IPS-18c (cell line): ENCODE measurements at regions not wholly inside any gene's neighbourhood (a gene's known extent, or its start where the extent isn't known, plus 50 kb on each side); places are given as distances from the start of the nearest gene placed in this dataset.
"Not testable (repeated sequence)": the region's sequence is repeated elsewhere in the genome, so short reads cannot be mapped to it uniquely, and the experiment has no call there.

Experiments
- H3K4me3 ChIP-seq: 2 replicates; pipeline ENCODE4 v1.7.0; 2013; ENCODE audit warnings: low read depth, mild to moderate bottlenecking, low read length, moderate library complexity; ENCODE audit not compliant: insufficient read depth
- H3K9me3 ChIP-seq: one replicate; pipeline ENCODE4 v1.6.1; 2013; ENCODE audit warnings: mild to moderate bottlenecking, low read length, moderate library complexity; ENCODE audit not compliant: control insufficient read depth, insufficient read depth

DNA sequence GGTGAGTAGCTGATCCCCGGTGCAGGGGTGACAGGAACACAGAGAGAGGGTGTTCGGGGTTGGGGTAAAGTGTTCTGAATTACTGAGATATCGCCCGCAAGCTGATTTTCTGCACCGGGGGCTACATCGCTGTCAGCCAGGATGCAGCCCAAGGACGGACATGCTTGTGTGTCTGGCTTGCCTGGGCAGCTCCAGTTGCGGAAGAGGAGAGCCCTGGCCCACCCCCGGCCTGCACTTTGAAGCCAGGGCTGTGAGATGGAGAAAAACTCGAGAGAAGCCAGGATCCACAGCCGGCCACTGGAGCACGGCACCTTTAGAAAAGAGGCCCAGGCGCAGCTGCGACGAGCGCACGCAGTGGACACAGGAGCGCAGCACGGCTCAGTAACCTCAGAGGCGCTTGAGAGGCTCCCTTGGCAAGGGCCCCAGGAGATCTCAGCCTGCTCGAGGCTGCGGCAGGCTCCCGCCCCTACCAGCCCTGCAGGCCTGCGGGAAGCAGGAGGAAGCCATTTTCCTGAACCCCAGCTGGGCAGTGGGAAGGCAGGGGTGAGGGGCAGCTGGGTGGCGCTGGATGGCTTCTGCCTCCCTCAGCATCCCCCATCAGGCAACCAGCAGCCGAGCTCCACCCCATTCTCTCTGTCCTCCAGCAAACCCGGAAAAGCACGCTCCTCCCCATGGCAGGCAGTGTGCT, 59.2 kb downstream of the C9orf50 start:
- no peak overlapping the region for H3K4me3 ChIP-seq
- H3K9me3 ChIP-seq, result no peaks in the 10 kb centered on the region

DNA sequence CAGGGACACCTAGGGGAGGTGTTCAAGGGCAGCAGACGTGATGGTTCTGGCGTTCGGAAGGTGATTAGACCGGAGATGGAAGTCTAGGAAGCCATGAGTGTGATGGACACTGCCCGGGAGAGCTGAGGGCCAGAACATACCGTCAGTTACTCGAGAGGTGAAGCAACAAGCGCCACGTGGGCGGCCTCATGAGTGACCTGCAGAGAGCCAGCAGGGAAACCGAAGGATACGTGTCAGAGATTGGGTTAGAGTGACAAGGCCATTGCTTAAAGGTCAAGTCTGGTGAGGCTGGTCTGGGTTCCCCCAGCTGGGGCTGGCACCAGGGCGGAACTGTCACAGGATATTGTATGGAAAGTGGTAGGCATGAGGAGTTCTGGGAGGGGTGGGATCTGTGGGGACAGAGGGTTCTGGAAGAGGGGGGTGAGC, 60.0 kb downstream of the C9orf50 start:
- Histone ChIP-seq H3K4me3 (no peak overlapping the region), H3K9me3 (no peaks in the 10 kb centered on the region)

DNA sequence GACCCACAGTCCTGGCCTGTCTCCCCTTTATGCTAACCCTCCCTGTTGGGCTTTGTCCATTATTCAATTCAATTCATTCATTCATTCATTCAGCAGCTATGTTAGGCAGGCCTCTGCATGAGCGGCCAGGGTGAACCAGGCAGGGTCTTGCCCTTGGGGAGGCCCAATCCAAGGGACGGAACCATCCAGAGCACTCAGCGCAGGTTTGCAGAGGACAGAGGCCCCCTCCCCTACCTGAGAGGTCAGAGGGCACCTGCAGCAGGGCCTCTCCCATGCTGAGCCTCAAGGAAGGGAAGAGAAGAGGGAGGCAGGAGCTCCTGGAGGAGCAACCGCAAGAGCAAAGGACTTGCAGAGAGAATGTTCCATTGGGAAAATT, 61.4 kb downstream of the C9orf50 start:
- Histone ChIP-seq H3K9me3 (peaks cover 2% of the 10 kb centered on the region), H3K4me3 (no peak overlapping the region)

DNA sequence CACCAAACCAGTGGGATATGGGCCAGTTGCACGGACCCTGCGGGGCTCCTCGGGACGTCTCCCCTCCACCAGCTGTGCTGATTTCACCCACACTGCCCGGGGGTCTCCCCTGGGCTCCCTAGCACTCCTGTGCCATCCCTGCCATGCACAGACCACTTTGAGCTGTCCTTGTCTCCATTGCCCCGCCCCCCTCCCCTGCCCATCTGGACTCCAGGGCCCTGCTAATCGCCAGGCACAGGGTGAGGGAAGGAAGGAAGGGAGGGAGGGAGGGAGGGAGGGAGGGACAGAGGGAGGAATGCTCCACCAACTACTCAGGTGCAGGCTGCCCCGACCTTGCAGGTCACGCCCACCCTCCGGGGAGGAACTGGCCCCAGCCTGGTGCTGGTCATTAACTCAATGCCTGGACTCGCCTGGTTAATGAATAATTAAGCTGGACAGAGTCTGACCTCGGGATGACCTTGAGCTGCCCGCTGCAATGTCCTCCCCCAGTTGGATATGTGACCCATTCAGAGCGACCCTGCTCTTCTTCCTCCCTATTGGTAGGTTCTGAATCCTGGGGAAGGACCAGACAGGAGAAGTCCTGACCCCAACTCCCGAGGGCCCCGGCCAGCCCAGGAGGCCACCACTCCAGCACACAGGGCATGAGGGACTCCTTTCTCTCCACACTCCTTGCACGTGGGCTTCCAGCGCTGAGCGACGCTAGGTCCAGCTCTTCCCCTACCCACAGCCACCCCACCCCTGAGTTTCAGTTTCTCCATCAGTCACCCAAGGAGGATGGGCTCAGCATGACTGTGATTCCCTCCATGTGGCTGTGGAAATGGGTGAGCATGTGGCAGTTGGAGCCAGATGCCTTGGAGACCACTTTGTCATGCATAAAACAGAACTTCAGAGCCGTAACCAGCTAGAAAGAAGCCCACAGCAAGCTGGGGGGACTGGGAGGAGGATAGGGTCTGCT, 62.1 kb downstream of the C9orf50 start:
- H3K9me3 ChIP-seq, result peaks cover 2% of the 10 kb centered on the region
- peak overlapping the region; percentile 28 for H3K4me3 ChIP-seq

DNA sequence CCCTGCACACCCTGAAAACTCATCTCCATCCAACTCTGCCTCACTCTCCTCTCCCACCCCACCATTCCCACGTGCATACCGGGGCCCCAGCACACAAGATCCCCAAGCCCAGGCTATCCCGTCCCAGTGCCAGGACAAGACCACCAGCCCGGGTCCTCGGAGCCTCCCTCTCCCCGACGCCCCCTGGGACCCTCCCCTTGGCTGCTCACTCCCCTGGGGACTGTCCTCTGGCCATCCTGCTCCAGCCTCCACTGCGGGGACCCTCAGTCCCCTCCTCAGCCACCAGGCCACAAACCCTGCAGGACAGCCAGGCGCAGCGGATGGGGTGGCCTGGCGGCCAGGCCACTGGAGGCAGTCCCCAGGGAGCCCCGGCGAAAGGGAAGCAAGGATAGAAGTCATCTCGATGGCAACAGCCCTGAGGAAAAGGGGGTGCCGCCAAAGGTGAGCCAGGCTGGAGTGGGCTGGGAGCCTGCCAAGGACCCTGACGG, 62.8 kb downstream of the C9orf50 start:
- Histone ChIP-seq H3K4me3 (peak overlapping the region; percentile 28), H3K9me3 (peaks cover 2% of the 10 kb centered on the region)

DNA sequence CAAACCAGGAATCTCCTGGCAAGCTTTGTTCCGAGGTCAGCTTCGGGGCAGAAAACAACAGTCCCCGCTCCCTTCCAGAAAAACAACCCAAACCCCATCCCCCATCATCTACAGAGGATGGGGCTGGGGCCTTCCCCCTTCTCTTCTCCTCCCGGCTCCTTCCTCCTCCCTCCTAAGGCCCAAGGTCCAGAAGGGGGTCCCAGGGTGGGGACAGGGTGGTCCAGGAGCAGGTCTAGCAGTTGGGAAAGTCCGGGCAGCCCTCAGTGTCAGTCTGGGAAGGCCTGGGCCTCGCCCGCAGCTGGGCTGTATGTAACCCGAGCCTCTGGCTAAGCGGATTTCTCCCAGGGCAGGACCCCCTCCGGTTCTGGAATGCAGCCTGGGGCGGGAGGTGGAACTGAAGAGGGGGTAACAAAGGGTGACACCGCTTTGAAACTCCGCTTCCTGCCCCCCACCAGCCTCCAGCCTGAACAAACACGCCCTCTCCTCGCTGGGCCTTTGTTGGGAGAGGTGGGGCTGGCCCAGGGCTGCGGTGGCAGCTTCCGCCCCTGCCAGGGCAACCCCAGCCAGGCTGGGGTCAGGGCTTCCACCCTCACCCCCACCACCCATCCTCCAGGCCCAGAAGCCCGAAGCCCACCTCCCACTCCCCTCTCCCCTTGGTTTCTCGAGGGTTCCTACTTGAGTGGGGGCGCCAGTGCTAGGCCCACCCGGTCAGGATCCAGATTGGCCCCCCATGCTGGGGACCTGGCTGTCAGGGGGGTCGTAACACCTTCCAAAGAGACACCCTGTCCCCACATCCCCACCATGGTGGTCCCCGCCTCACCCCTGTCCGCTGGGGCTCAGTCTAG, 63.5 kb downstream of the C9orf50 start:
- peaks cover 2% of the 10 kb centered on the region for H3K9me3 ChIP-seq
- 0 out of 2 replicates have a peak overlapping the region, but pooled peaks have one; percentile 34 for H3K4me3 ChIP-seq

- H3K4me3 ChIP-seq, result peak overlapping the region; percentile 34; the same call in 1 of the 2 replicates
These were observed 64.3 kb downstream of the C9orf50 start for GRCh38 chr9:129556491-129557191.

GRCh38 chr9:129555512-129556215, 65.2 kb downstream of the C9orf50 start:
- peaks cover 2% of the 10 kb centered on the region for H3K9me3 ChIP-seq

More at GRCh38 chr9:129556491-129557191, 64.3 kb downstream of the C9orf50 start:
- H3K9me3 ChIP-seq, result peaks cover 2% of the 10 kb centered on the region

DNA sequence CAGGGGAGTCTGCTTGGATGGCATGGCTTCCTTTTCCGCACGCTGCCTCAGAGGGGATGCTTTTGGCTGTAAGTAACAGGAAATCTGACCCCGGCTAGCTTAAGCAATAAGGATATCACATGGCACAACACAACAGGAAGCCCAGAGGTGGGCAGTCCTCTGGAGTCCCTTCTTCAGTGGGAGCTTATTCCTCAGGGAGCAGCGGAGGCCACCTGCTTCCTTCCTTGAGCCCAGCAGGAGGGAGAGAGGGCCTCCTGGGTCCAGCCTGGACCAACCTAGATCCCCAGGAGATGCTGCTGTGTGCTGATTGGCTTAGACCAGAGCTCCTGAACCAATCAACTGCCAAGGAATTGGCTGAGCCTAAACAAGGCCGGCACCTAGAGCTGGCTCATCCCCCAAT, 66.3 kb downstream of the C9orf50 start:
- no peak overlapping the region for H3K4me3 ChIP-seq
- peaks cover 2% of the 10 kb centered on the region for H3K9me3 ChIP-seq

More at GRCh38 chr9:129555512-129556215, 65.2 kb downstream of the C9orf50 start:
- H3K4me3 ChIP-seq, result no peak overlapping the region

DNA sequence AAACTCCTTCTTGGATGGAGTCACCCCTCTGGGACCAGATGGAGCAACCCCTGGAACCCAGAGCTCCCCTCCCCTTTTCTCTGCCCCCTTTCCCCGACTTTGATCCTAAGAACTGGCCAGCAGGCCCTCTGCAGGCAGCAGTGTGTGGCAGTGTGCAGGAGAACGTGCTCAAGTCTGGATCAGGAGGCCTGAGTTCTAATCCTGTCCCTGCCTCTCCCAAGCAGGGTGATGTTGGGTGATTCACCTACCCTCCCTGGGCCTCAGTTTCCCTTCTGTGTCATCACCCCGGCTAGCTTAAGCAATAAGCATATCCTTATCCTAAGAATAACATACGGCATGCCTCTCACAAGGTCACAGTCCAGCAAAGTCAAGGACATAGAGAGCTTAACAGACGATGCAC, 67.6 kb downstream of the C9orf50 start:
- Histone ChIP-seq H3K4me3 (no peak overlapping the region), H3K9me3 (peaks cover 2% of the 10 kb centered on the region)

GRCh38 chr9:129552064-129552463, 68.8 kb downstream of the C9orf50 start:
- no peak overlapping the region for H3K4me3 ChIP-seq
- peaks cover 2% of the 10 kb centered on the region for H3K9me3 ChIP-seq

GRCh38 chr9:129551393-129551973, 69.4 kb downstream of the C9orf50 start:
- Histone ChIP-seq H3K4me3 (no peak overlapping the region), H3K9me3 (peaks cover 2% of the 10 kb centered on the region)

- H3K9me3 ChIP-seq, H3K4me3 ChIP-seq: not testable (repeated sequence)
These were observed 69.9 kb downstream of the C9orf50 start for GRCh38 chr9:129550977-129551376.

DNA sequence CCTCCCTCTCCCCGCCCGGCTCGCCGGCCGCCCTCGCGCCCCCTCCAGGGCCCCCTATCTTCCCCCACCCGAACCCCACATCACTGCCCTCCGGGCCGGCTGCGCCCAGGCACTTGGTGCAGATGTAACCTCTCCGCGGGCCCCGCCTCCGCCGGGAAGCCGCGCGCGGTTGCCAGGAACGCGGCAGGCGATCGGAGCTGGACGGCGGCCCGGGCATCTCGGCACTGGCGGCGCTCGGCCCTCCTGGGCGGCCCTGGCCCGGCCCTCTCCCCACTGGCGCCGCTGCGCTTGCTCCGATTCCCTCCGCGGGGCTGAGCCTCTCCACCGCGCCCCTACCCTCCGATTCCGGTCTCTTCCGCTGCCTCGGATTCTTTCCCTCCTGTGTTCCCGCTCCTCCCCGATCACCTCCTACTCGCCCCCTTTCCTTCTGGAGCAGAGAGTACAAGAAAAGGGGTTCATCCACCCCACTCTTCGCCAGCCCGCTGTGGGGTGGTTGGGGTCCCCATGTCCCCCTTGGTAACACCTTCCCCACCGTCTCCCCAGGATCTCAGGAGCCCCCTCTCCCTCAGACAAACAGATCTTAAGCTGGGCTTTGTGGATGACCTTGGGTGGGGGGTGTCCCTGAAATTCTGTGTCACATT, 70.6 kb downstream of the C9orf50 start:
- H3K9me3 ChIP-seq, result peaks cover 2% of the 10 kb centered on the region
- H3K4me3 ChIP-seq, result peak overlapping the region; percentile 35; the same call in 1 of the 2 replicates

- H3K4me3 ChIP-seq, result peak overlapping the region; percentile 35; the same call in 1 of the 2 replicates
- peaks cover 1% of the 10 kb centered on the region for H3K9me3 ChIP-seq
These were observed 71.2 kb downstream of the C9orf50 start for GRCh38 chr9:129549684-129550083.
